ENCODE measurements at regions not wholly inside any gene's neighbourhood (a gene's known extent, or its start where the extent isn't known, plus 50 kb on each side); places are given as distances from the start of the nearest gene placed in this dataset.

DNA sequence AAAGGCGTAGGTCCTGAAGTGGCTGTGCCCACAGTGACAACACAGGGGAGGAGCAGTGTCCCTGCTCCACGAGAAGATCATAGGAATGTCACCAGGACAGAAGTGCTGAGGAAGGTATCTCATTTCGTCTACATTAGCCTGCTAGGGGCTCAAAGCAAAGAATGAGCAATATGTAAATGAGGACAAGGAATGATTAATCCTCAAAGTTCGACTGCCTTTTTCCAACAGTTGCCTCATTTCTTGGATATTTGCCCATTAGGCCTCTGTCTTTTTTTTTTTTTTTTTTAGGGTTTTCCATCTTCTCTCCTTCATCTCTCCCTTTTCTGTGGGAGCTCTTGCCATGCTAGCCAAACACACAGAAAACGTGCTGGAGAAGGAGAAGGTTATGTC, 105.2 kb upstream of the ARHGAP28 start:
- POLR2A ChIA-PET (ENCODE audit: partially characterized antibody): no interaction called here
- no peak for TF ChIP-seq CEBPB (IDR thresholded peaks at IDR 0.05; ENCODE audit: low read depth, low read length)
- no peak for TF ChIP-seq CBX5 (IDR thresholded peaks at IDR 0.05; ENCODE audit: low read depth, low read length)
- TF ChIP-seq BCL11A (IDR thresholded peaks at IDR 0.05; ENCODE audit: low read depth in 2 of 2, low read length in 2 of 2): no peak
- no peak for TF ChIP-seq SP1 (IDR thresholded peaks at IDR 0.05; ENCODE audit: low read depth, low read length)
- TF ChIP-seq TAF7 (optimal IDR thresholded peaks at IDR 0.05; ENCODE audit: borderline replicate concordance, low read depth, low read length): no peak
- no peak for TF ChIP-seq JUND (IDR thresholded peaks at IDR 0.05; ENCODE audit: low read length)
- TF ChIP-seq, protein P1, sequence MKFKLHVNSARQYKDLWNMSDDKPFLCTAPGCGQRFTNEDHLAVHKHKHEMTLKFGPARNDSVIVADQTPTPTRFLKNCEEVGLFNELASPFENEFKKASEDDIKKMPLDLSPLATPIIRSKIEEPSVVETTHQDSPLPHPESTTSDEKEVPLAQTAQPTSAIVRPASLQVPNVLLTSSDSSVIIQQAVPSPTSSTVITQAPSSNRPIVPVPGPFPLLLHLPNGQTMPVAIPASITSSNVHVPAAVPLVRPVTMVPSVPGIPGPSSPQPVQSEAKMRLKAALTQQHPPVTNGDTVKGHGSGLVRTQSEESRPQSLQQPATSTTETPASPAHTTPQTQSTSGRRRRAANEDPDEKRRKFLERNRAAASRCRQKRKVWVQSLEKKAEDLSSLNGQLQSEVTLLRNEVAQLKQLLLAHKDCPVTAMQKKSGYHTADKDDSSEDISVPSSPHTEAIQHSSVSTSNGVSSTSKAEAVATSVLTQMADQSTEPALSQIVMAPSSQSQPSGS (IDR thresholded peaks at IDR 0.05; ENCODE audit: low read length): no peak
- no peak for TF ChIP-seq POU5F1 (IDR thresholded peaks at IDR 0.05; ENCODE audit: low read depth, low read length)
- no peak for TF ChIP-seq SIN3A (conservative IDR thresholded peaks at IDR 0.05 in 1 of 2, IDR thresholded peaks at IDR 0.05 in 1 of 2; ENCODE audit: low read depth in 1 of 2, low read length in 2 of 2)
- no peak for TF ChIP-seq RNF2 (IDR thresholded peaks at IDR 0.05; ENCODE audit: borderline replicate concordance, low read depth, low read length, missing control alignments, poor library complexity, severe bottlenecking)
- TF ChIP-seq CREB1 (IDR thresholded peaks at IDR 0.05): no peak

More for the DNA sequence above, 105.2 kb upstream of the ARHGAP28 start:
- Histone ChIP-seq H3K23me2 (ENCODE audit: low read depth, low read length) (peaks cover 2% of the 10 kb centered on the region; the same call in 1 of the 2 replicates), H4K91ac (replicated peaks; ENCODE audit: insufficient read length, low read length) (no peak overlapping the region), H3K27me3 (replicated peaks in 1 of 4; ENCODE audit: control insufficient read depth in 3 of 4, extremely low read depth in 1 of 4, insufficient read depth in 3 of 4, low read length in 3 of 4) (no peaks in the 10 kb centered on the region; a peak in 1 of 7 replicates), H3K14ac (ENCODE audit: insufficient read length) (no peak overlapping the region), H3K56ac (replicated peaks; ENCODE audit: insufficient read length, low read depth, low read length) (no peak overlapping the region), H3K79me1 (ENCODE audit: low read depth, low read length) (no peaks in the 10 kb centered on the region), H3K4ac (replicated peaks; ENCODE audit: insufficient read length, low read depth, low read length) (no peak overlapping the region), H3K9me3 (ENCODE audit: insufficient read depth in 2 of 2, low read depth in 1 of 2, low read length in 1 of 2) (no peaks in the 10 kb centered on the region), H2BK20ac (ENCODE audit: low read length) (no peak overlapping the region), H2AK5ac (ENCODE audit: low read depth, low read length) (no peak overlapping the region), H4K8ac (ENCODE audit: extremely low read depth, insufficient read depth, low read length) (no peak overlapping the region), H3K27ac (ENCODE audit: low read depth, low read length) (no peak overlapping the region), H2BK5ac (ENCODE audit: low read depth, low read length) (no peak overlapping the region), H2AFZ (ENCODE audit: low read length) (no peak overlapping the region), H4K5ac (ENCODE audit: insufficient read length, low read depth, low read length) (no peak overlapping the region), H2BK15ac (ENCODE audit: low read length) (no peak overlapping the region), H3K4me3 (ENCODE audit: extremely low read depth in 1 of 4, insufficient read depth in 2 of 4, low read depth in 3 of 4, low read length in 4 of 4) (no peak overlapping the region), H3K79me2 (ENCODE audit: control insufficient read depth in 1 of 2, insufficient read depth in 2 of 2, low read length in 2 of 2) (no peaks in the 10 kb centered on the region), H3K18ac (ENCODE audit: extremely low read depth, low read length) (no peak overlapping the region), H3K4me2 (ENCODE audit: insufficient read depth in 1 of 2, low read depth in 2 of 2, low read length in 2 of 2) (no peak overlapping the region), H3K23ac (ENCODE audit: insufficient read length) (no peak overlapping the region), H2BK120ac (replicated peaks; ENCODE audit: low read depth, low read length) (no peak overlapping the region), H3K9ac (replicated peaks in 1 of 4; ENCODE audit: extremely low read depth in 1 of 4, low read depth in 3 of 4, low read length in 3 of 4) (no peak overlapping the region), H3K4me1 (replicated peaks in 1 of 4; ENCODE audit: control insufficient read depth in 3 of 4, insufficient read depth in 4 of 4, low read length in 3 of 4) (peaks cover 0 to 3% (median 0%) of the 10 kb centered on the region in 4 experiments; a peak in 2 of 7 replicates), H3K36me3 (ENCODE audit: control insufficient read depth in 2 of 4, insufficient read depth in 4 of 4, low read length in 3 of 4) (no peaks in the 10 kb centered on the region), H4K20me1 (replicated peaks in 1 of 2; ENCODE audit: control insufficient read depth in 1 of 2, insufficient read depth in 2 of 2, low read length in 2 of 2) (no peaks in the 10 kb centered on the region), H2BK12ac (ENCODE audit: low read depth, low read length) (no peak overlapping the region)
- FAIRE-seq: no peak
- CTCF ChIA-PET (ENCODE audit: partially characterized antibody): no interaction called here
- DNase-seq (ENCODE audit: low read depth in 1 of 2, low spot score in 2 of 2): no peak
- 87% methylated on average over 5 of the region's 5 CpGs; no CpG with 5 or more reads in 1 of the 2 experiments for WGBS, 2 experiments (ENCODE audit: extremely low coverage in 1 of 2, insufficient coverage in 1 of 2, insufficient read length in 1 of 2, insufficient replicate concordance in 2 of 2, low coverage in 1 of 2, low lambda C conversion rate in 2 of 2, missing lambda C conversion rate in 1 of 2)
